ENCODE measurements at regions not wholly inside any gene's neighbourhood (a gene's known extent, or its start where the extent isn't known, plus 50 kb on each side); places are given as distances from the start of the nearest gene placed in this dataset.
"Not testable (repeated sequence)": the region's sequence is repeated elsewhere in the genome, so short reads cannot be mapped to it uniquely, and the experiment has no call there.

DNA sequence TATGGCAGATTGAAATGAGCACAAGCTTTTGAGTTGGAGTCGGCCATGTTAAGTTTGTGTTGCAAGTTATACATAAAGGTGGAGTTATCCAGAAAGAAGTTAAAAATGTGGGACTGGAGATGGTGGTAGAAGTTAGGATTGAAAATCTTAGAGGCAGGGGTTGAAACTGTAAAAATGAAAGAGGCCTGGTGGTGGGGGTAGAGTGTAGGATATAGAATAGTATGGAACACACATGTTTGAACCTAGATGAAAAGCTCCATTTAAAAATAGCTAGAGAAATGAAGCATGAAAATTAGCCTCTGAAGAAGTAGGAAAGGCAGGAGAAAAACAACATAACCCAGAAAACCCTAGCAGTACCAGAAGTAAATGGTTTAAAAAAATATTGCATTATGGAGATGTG is 131.8 kb upstream of the ENPEP start:
- H3K36me3 ChIP-seq (ENCODE audit: control insufficient read depth, insufficient read depth, low read length) = no peaks in the 10 kb centered on the region
- no peaks in the 10 kb centered on the region for H3K4me1 ChIP-seq (ENCODE audit: control insufficient read depth, insufficient read depth, low read length)
- H3K9me3 ChIP-seq (ENCODE audit: control insufficient read depth, insufficient read depth, low read length) = no peaks in the 10 kb centered on the region
- DNase-seq (ENCODE audit: low read depth in 4 of 6, low spot score in 6 of 6) = no peak
- WGBS (ENCODE audit: insufficient coverage) = 80% methylated on average over 1 of the region's 1 CpG
- H3K27ac ChIP-seq (ENCODE audit: low read depth, low read length) = no peak overlapping the region
- H3K4me3 ChIP-seq (ENCODE audit: low read depth, low read length) = no peak overlapping the region
- no peaks in the 10 kb centered on the region for H3K27me3 ChIP-seq (ENCODE audit: control insufficient read depth, insufficient read depth, low read length)

DNA sequence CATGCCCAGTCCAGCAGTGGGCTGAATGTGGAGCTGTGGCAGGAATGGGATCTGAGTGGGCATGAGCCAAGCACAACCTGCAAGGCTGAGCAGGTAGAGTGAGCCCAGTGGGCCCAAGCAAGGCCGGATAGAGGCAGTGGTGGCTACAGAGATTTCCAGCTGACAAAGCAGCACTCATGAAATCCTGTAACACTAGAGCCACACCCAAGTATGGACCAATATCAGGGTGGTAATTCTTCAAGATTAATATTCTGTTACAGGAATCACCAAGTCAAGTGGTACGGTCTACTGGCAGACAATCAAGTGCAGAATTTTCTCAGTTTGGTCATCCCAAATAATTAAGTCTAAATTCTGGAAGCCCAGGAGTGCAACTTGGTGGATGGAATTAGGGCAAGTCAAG is 132.4 kb upstream of the ENPEP start:
- Histone ChIP-seq H3K9me3 (ENCODE audit: control insufficient read depth, insufficient read depth, low read length) (no peaks in the 10 kb centered on the region), H3K27me3 (ENCODE audit: control insufficient read depth, insufficient read depth, low read length) (no peaks in the 10 kb centered on the region), H3K4me3 (ENCODE audit: low read depth, low read length) (no peak overlapping the region), H3K36me3 (ENCODE audit: control insufficient read depth, insufficient read depth, low read length) (no peaks in the 10 kb centered on the region), H3K4me1 (ENCODE audit: control insufficient read depth, insufficient read depth, low read length) (no peaks in the 10 kb centered on the region), H3K27ac (ENCODE audit: low read depth, low read length) (no peak overlapping the region)
- WGBS (ENCODE audit: insufficient coverage) = 100% methylated on average over 1 of the region's 2 CpGs
- DNase-seq (ENCODE audit: low read depth in 4 of 6, low spot score in 6 of 6) = no peak

GRCh38 chr4:110341118-110341517 is 134.8 kb upstream of the ENPEP start:
- DNase-seq (ENCODE audit: low read depth in 4 of 6, low spot score in 6 of 6) = not testable (repeated sequence)

GRCh38 chr4:110335399-110335798 is 137.0 kb upstream of the ELOVL6 start:
- WGBS (ENCODE audit: insufficient coverage) = 100% methylated on average over 1 of the region's 5 CpGs

More at GRCh38 chr4:110341118-110341517, 134.8 kb upstream of the ENPEP start:
- H3K9me3 ChIP-seq (ENCODE audit: control insufficient read depth, insufficient read depth, low read length); H3K36me3 ChIP-seq (ENCODE audit: control insufficient read depth, insufficient read depth, low read length); H3K4me3 ChIP-seq (ENCODE audit: low read depth, low read length); H3K27me3 ChIP-seq (ENCODE audit: control insufficient read depth, insufficient read depth, low read length); H3K27ac ChIP-seq (ENCODE audit: low read depth, low read length); H3K4me1 ChIP-seq (ENCODE audit: control insufficient read depth, insufficient read depth, low read length): not testable (repeated sequence)

DNA sequence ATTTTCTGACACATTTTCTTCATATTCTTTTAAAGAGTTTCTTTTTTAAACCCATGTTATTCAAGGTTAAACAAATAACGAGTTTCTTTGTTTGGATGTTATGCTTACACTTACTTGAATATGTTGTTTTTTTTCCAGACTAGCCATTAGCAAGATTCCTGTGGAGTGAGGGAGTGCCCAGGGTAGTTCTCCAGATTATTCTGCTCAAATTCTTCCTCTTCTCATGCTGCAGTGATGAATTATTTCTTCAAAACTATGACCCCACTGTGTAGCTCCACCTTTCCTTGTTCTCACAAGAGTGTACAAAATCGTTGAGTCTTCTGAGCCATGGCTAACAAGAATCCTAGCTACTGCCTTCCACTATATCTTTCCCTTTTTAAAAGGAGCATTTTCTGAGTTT is 134.1 kb upstream of the ELOVL6 start:
- no peaks in the 10 kb centered on the region for H3K27me3 ChIP-seq (ENCODE audit: control insufficient read depth, insufficient read depth, low read length)
- DNase-seq (ENCODE audit: low read depth in 4 of 6, low spot score in 6 of 6) = no peak
- H3K9me3 ChIP-seq (ENCODE audit: control insufficient read depth, insufficient read depth, low read length) = no peaks in the 10 kb centered on the region
- H3K36me3 ChIP-seq (ENCODE audit: control insufficient read depth, insufficient read depth, low read length) = no peaks in the 10 kb centered on the region
- H3K4me1 ChIP-seq (ENCODE audit: control insufficient read depth, insufficient read depth, low read length) = no peaks in the 10 kb centered on the region
- 64% methylated on average over 1 of the region's 2 CpGs for WGBS (ENCODE audit: insufficient coverage)
- H3K27ac ChIP-seq (ENCODE audit: low read depth, low read length) = no peak overlapping the region
- H3K4me3 ChIP-seq (ENCODE audit: low read depth, low read length) = no peak overlapping the region

More at GRCh38 chr4:110335399-110335798, 137.0 kb upstream of the ELOVL6 start:
- Histone ChIP-seq H3K36me3 (ENCODE audit: control insufficient read depth, insufficient read depth, low read length) (no peaks in the 10 kb centered on the region), H3K27me3 (ENCODE audit: control insufficient read depth, insufficient read depth, low read length) (no peaks in the 10 kb centered on the region), H3K27ac (ENCODE audit: low read depth, low read length) (no peak overlapping the region), H3K4me1 (ENCODE audit: control insufficient read depth, insufficient read depth, low read length) (no peaks in the 10 kb centered on the region), H3K4me3 (ENCODE audit: low read depth, low read length) (no peak overlapping the region), H3K9me3 (ENCODE audit: control insufficient read depth, insufficient read depth, low read length) (no peaks in the 10 kb centered on the region)
- no peak for DNase-seq (ENCODE audit: low read depth in 4 of 6, low spot score in 6 of 6)

DNA sequence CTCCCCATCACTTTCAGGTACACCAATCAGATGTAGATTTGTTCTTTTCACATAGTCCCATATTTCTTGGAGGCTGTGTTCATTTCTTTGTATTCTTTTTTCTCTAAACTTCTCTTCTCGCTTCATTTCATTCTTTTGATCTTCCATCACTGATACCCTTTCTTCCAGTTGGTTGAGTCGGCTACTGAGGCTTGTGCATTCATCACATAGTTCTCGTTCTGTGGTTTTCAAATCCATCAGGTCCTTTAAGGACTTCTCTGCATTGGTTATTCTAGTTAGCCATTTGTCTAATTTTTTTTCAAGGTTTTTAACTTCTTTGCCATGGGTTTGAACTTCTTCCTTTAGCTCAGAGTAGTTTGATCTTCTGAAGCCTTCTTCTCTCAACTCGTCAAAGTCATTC is 128.0 kb upstream of the ELOVL6 start:
- H3K36me3 ChIP-seq (ENCODE audit: control insufficient read depth, insufficient read depth, low read length); DNase-seq (ENCODE audit: low read depth in 4 of 6, low spot score in 6 of 6); H3K27me3 ChIP-seq (ENCODE audit: control insufficient read depth, insufficient read depth, low read length); H3K27ac ChIP-seq (ENCODE audit: low read depth, low read length); H3K4me3 ChIP-seq (ENCODE audit: low read depth, low read length); H3K4me1 ChIP-seq (ENCODE audit: control insufficient read depth, insufficient read depth, low read length); H3K9me3 ChIP-seq (ENCODE audit: control insufficient read depth, insufficient read depth, low read length): not testable (repeated sequence)
- WGBS (ENCODE audit: insufficient coverage) = no CpG with 5 or more reads among the region's 4 CpGs

- H3K9me3 ChIP-seq (ENCODE audit: control insufficient read depth, insufficient read depth, low read length) = no peaks in the 10 kb centered on the region
- H3K4me1 ChIP-seq (ENCODE audit: control insufficient read depth, insufficient read depth, low read length) = no peaks in the 10 kb centered on the region
- no peak overlapping the region for H3K4me3 ChIP-seq (ENCODE audit: low read depth, low read length)
- H3K27me3 ChIP-seq (ENCODE audit: control insufficient read depth, insufficient read depth, low read length) = no peaks in the 10 kb centered on the region
- no peak for DNase-seq (ENCODE audit: low read depth in 4 of 6, low spot score in 6 of 6)
- no peak overlapping the region for H3K27ac ChIP-seq (ENCODE audit: low read depth, low read length)
- WGBS (ENCODE audit: insufficient coverage) = no CpG with 5 or more reads among the region's 1 CpG
- H3K36me3 ChIP-seq (ENCODE audit: control insufficient read depth, insufficient read depth, low read length) = no peaks in the 10 kb centered on the region
These were observed 112.4 kb upstream of the ELOVL6 start for GRCh38 chr4:110310795-110311194.

GRCh38 chr4:110309675-110310074 is 111.3 kb upstream of the ELOVL6 start:
- no peaks in the 10 kb centered on the region for H3K4me1 ChIP-seq (ENCODE audit: control insufficient read depth, insufficient read depth, low read length)
- H3K4me3 ChIP-seq (ENCODE audit: low read depth, low read length) = no peak overlapping the region
- DNase-seq (ENCODE audit: low read depth in 4 of 6, low spot score in 6 of 6) = peak in 3 of 6 donors; percentile 2 to 49 (median 6)
- H3K27ac ChIP-seq (ENCODE audit: low read depth, low read length) = no peak overlapping the region
- H3K9me3 ChIP-seq (ENCODE audit: control insufficient read depth, insufficient read depth, low read length) = no peaks in the 10 kb centered on the region
- no peaks in the 10 kb centered on the region for H3K36me3 ChIP-seq (ENCODE audit: control insufficient read depth, insufficient read depth, low read length)
- no peaks in the 10 kb centered on the region for H3K27me3 ChIP-seq (ENCODE audit: control insufficient read depth, insufficient read depth, low read length)

DNA sequence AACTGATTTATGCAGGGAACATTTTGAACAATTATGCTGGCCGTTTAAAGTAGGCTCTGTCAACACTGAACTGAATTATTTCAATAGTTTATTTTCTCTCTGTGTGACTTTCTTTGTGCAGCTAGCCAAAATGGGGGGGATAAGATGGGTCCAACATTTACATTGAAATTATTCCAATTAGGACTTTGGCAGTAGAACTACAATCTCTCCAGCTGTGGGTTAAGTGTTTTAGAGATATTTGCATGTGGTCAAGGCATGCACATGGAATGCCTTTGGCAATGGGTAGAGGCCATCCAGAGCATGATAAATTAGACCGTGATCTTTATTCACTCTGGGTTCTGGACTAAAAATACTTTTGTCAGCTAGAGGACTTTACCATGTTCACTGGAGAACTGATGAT is 107.9 kb upstream of the ELOVL6 start:
- H3K4me1 ChIP-seq (ENCODE audit: control insufficient read depth, insufficient read depth, low read length) = no peaks in the 10 kb centered on the region
- no peaks in the 10 kb centered on the region for H3K36me3 ChIP-seq (ENCODE audit: control insufficient read depth, insufficient read depth, low read length)
- no CpG with 5 or more reads among the region's 2 CpGs for WGBS (ENCODE audit: insufficient coverage)
- H3K27ac ChIP-seq (ENCODE audit: low read depth, low read length) = no peak overlapping the region
- H3K4me3 ChIP-seq (ENCODE audit: low read depth, low read length) = no peak overlapping the region
- no peaks in the 10 kb centered on the region for H3K27me3 ChIP-seq (ENCODE audit: control insufficient read depth, insufficient read depth, low read length)
- H3K9me3 ChIP-seq (ENCODE audit: control insufficient read depth, insufficient read depth, low read length) = no peaks in the 10 kb centered on the region
- peak in 3 of 6 donors; percentile 2 to 70 (median 20) for DNase-seq (ENCODE audit: low read depth in 4 of 6, low spot score in 6 of 6)

GRCh38 chr4:110305455-110305854 is 107.0 kb upstream of the ELOVL6 start:
- no peaks in the 10 kb centered on the region for H3K4me1 ChIP-seq (ENCODE audit: control insufficient read depth, insufficient read depth, low read length)
- WGBS (ENCODE audit: insufficient coverage) = no CpG with 5 or more reads among the region's 4 CpGs
- H3K27ac ChIP-seq (ENCODE audit: low read depth, low read length) = no peak overlapping the region
- DNase-seq (ENCODE audit: low read depth in 4 of 6, low spot score in 6 of 6) = no peak
- no peaks in the 10 kb centered on the region for H3K27me3 ChIP-seq (ENCODE audit: control insufficient read depth, insufficient read depth, low read length)
- no peaks in the 10 kb centered on the region for H3K9me3 ChIP-seq (ENCODE audit: control insufficient read depth, insufficient read depth, low read length)
- H3K36me3 ChIP-seq (ENCODE audit: control insufficient read depth, insufficient read depth, low read length) = no peaks in the 10 kb centered on the region
- no peak overlapping the region for H3K4me3 ChIP-seq (ENCODE audit: low read depth, low read length)
